ENCODE measurements at regions not wholly inside any gene's neighbourhood (a gene's known extent, or its start where the extent isn't known, plus 50 kb on each side); places are given as distances from the start of the nearest gene placed in this dataset.
A peak's percentile ranks its signal among the peaks of the same experiment; 100 is the strongest.

- Histone ChIP-seq H3K4me2 (ENCODE audit: low read length) (no peak overlapping the region), H4K20me1 (ENCODE audit: insufficient read depth) (no peaks in the 10 kb centered on the region), H3K36me3 (ENCODE audit: control insufficient read depth in 1 of 2, insufficient read depth in 2 of 2, low read length in 2 of 2) (no peaks in the 10 kb centered on the region), H3K9ac (ENCODE audit: low read length) (no peak overlapping the region), H3K9me3 (ENCODE audit: control insufficient read depth in 1 of 2, insufficient read depth in 1 of 2, low read depth in 1 of 2, low read length in 2 of 2) (no peaks in the 10 kb centered on the region), H2AFZ (ENCODE audit: low read depth, low read length, poor library complexity, severe bottlenecking) (no peak overlapping the region), H3K9me2 (ENCODE audit: insufficient read depth) (no peaks in the 10 kb centered on the region), H3K4me1 (ENCODE audit: control insufficient read depth in 1 of 2, insufficient read depth in 2 of 2, low read length in 2 of 2) (no peaks in the 10 kb centered on the region), H3K27me3 (ENCODE audit: insufficient read depth, low read length) (0 out of 2 replicates have a peak, but pooled peaks cover 3% of the 10 kb centered on the region), H3K27ac (ENCODE audit: low read depth, low read length) (no peak overlapping the region), H3K79me2 (ENCODE audit: insufficient read depth, low read length) (no peaks in the 10 kb centered on the region), H3K4me3 (replicated peaks in 1 of 2; ENCODE audit: low read depth in 1 of 2, low read length in 2 of 2) (no peak overlapping the region)
- peak; percentile 19 for DNase-seq (ENCODE audit: low read depth, low spot score)
- intact Hi-C loops (cut with micrococcal nuclease), result no loop called here
- TF ChIP-seq ELF1 (IDR thresholded peaks at IDR 0.05; ENCODE audit: borderline replicate concordance, low read depth), result no peak
- TF ChIP-seq REST (IDR thresholded peaks at IDR 0.05; ENCODE audit: low read depth), result no peak
- TF ChIP-seq TCF7L2 (IDR thresholded peaks at IDR 0.05; ENCODE audit: borderline replicate concordance, extremely low read depth, insufficient read depth, insufficient read length), result no peak
- ATAC-seq, result peak; percentile 54
- POLR2A ChIA-PET, result no interaction called here
- RAD21 ChIA-PET (ENCODE audit: low non-redundant PET in 1 of 2, low total read pairs in 2 of 2, uncharacterized antibody in 2 of 2, unreplicated experiment in 2 of 2), result no interaction called here
- CTCF ChIA-PET, result no interaction called here
- no TSS peak for BruUV-seq (replicated peaks)
Observed at GRCh38 chr1:5686195-5686594, 306.0 kb downstream of the NPHP4 start.

- no peak overlapping the region for H3K27ac ChIP-seq (ENCODE audit: low read depth, low read length)
Observed at GRCh38 chr1:5685446-5686040, 306.7 kb downstream of the NPHP4 start.

More at GRCh38 chr1:5685446-5686040, 306.7 kb downstream of the NPHP4 start:
- Histone ChIP-seq H3K9me3 (ENCODE audit: control insufficient read depth in 1 of 2, insufficient read depth in 1 of 2, low read depth in 1 of 2, low read length in 2 of 2) (no peaks in the 10 kb centered on the region), H3K9ac (ENCODE audit: low read length) (no peak overlapping the region), H2AFZ (ENCODE audit: low read depth, low read length, poor library complexity, severe bottlenecking) (no peak overlapping the region), H3K4me3 (replicated peaks in 1 of 2; ENCODE audit: low read depth in 1 of 2, low read length in 2 of 2) (no peak overlapping the region), H3K27me3 (ENCODE audit: insufficient read depth, low read length) (peaks cover 8% of the 10 kb centered on the region; the same call in 1 of the 2 replicates), H3K4me1 (ENCODE audit: control insufficient read depth in 1 of 2, insufficient read depth in 2 of 2, low read length in 2 of 2) (no peaks in the 10 kb centered on the region), H3K36me3 (ENCODE audit: control insufficient read depth in 1 of 2, insufficient read depth in 2 of 2, low read length in 2 of 2) (no peaks in the 10 kb centered on the region), H4K20me1 (ENCODE audit: insufficient read depth) (no peaks in the 10 kb centered on the region), H3K79me2 (ENCODE audit: insufficient read depth, low read length) (no peaks in the 10 kb centered on the region), H3K4me2 (ENCODE audit: low read length) (no peak overlapping the region), H3K9me2 (ENCODE audit: insufficient read depth) (no peaks in the 10 kb centered on the region)
- TF ChIP-seq CBX3 (IDR thresholded peaks at IDR 0.05; ENCODE audit: low read depth) (no peak), CTCF (IDR thresholded peaks at IDR 0.05 in 2 of 3, conservative IDR thresholded peaks at IDR 0.05 in 1 of 3; ENCODE audit: borderline replicate concordance in 1 of 3, insufficient read depth in 1 of 3, low read depth in 2 of 3, low read length in 2 of 3) (no peak), FOSL1 (IDR thresholded peaks at IDR 0.05; ENCODE audit: low read depth) (no peak)
- intact Hi-C loops (cut with micrococcal nuclease), result no loop called here
- RAD21 ChIA-PET (ENCODE audit: low non-redundant PET in 1 of 2, low total read pairs in 2 of 2, uncharacterized antibody in 2 of 2, unreplicated experiment in 2 of 2), result no interaction called here
- CTCF ChIA-PET, result no interaction called here
- POLR2A ChIA-PET, result no interaction called here
- ATAC-seq (no peak), DNase-seq (ENCODE audit: low read depth, low spot score) (no peak)
- BruUV-seq (replicated peaks), result no TSS peak

All from HCT116 (cell line).